ENCODE measurements at regions not wholly inside any gene's neighbourhood (a gene's known extent, or its start where the extent isn't known, plus 50 kb on each side); places are given as distances from the start of the nearest gene placed in this dataset.

DNA sequence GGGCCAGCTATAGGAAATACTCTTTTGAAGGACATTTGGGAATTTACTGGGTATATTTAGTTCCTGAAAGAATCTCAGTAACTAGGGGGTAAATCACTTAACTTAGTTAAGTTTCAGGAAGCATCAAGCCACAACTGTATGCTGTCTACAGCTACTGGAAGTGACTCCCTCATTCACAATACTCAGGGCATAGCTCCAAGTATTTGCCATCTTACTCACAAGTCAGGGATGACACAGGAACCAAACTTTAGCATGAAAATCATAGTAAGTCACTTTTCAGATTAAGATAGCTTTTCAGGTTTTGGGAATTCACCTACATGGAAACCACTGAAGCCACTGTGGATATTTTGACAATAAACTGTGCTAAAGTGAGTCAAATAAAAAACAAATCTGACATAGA lies 242.4 kb upstream of the ATP10B start:
- Histone ChIP-seq H3K36me3 (ENCODE audit: control insufficient read depth in 1 of 2, insufficient read depth in 2 of 2, low read length in 2 of 2) (no peaks in the 10 kb centered on the region), H4K20me1 (ENCODE audit: insufficient read depth) (no peaks in the 10 kb centered on the region), H3K9me2 (ENCODE audit: insufficient read depth) (no peaks in the 10 kb centered on the region), H3K4me2 (ENCODE audit: low read length) (no peak overlapping the region), H2AFZ (ENCODE audit: low read depth, low read length, poor library complexity, severe bottlenecking) (no peak overlapping the region), H3K9me3 (ENCODE audit: control insufficient read depth in 1 of 2, insufficient read depth in 1 of 2, low read depth in 1 of 2, low read length in 2 of 2) (no peaks in the 10 kb centered on the region; a peak in 2 of 4 replicates), H3K27ac (ENCODE audit: low read depth, low read length) (no peak overlapping the region), H3K9ac (ENCODE audit: low read length) (no peak overlapping the region), H3K4me3 (replicated peaks in 1 of 2; ENCODE audit: low read depth in 1 of 2, low read length in 2 of 2) (no peak overlapping the region), H3K27me3 (ENCODE audit: insufficient read depth, low read length) (no peaks in the 10 kb centered on the region), H3K79me2 (ENCODE audit: insufficient read depth, low read length) (no peaks in the 10 kb centered on the region), H3K4me1 (ENCODE audit: control insufficient read depth in 1 of 2, insufficient read depth in 2 of 2, low read length in 2 of 2) (no peaks in the 10 kb centered on the region)
- CTCF ChIA-PET = no interaction called here
- intact Hi-C loops (cut with micrococcal nuclease) = no loop called here
- TF ChIP-seq POLR2AphosphoS5 (IDR thresholded peaks at IDR 0.05; ENCODE audit: low read depth, low read length) (no peak), ELF1 (IDR thresholded peaks at IDR 0.05; ENCODE audit: borderline replicate concordance, low read depth) (no peak), FOSL1 (IDR thresholded peaks at IDR 0.05; ENCODE audit: low read depth) (no peak), TCF7L2 (IDR thresholded peaks at IDR 0.05; ENCODE audit: borderline replicate concordance, extremely low read depth, insufficient read depth, insufficient read length) (no peak), ZFX (IDR thresholded peaks at IDR 0.05) (no peak), CTCF (IDR thresholded peaks at IDR 0.05 in 2 of 3, conservative IDR thresholded peaks at IDR 0.05 in 1 of 3; ENCODE audit: borderline replicate concordance in 1 of 3, insufficient read depth in 1 of 3, low read depth in 2 of 3, low read length in 2 of 3) (no peak)
- BruUV-seq (replicated peaks) = no TSS peak
- RAD21 ChIA-PET (ENCODE audit: low non-redundant PET in 1 of 2, low total read pairs in 2 of 2, uncharacterized antibody in 2 of 2, unreplicated experiment in 2 of 2) = no interaction called here
- POLR2A ChIA-PET = no interaction called here
- no peak for ATAC-seq
- no peak for DNase-seq (ENCODE audit: low read depth, low spot score)

GRCh38 chr5:161093100-161093499 lies 241.1 kb upstream of the ATP10B start:
- BruUV-seq (replicated peaks) = no TSS peak
- no peak for DNase-seq (ENCODE audit: low read depth, low spot score)
- intact Hi-C loops (cut with micrococcal nuclease) = no loop called here
- ChIA-PET POLR2A (no interaction called here), CTCF (no interaction called here), RAD21 (ENCODE audit: low non-redundant PET in 1 of 2, low total read pairs in 2 of 2, uncharacterized antibody in 2 of 2, unreplicated experiment in 2 of 2) (no interaction called here)
- Histone ChIP-seq H3K9me2 (ENCODE audit: insufficient read depth) (no peaks in the 10 kb centered on the region), H3K36me3 (ENCODE audit: control insufficient read depth in 1 of 2, insufficient read depth in 2 of 2, low read length in 2 of 2) (no peaks in the 10 kb centered on the region), H3K9ac (ENCODE audit: low read length) (no peak overlapping the region), H3K9me3 (ENCODE audit: control insufficient read depth in 1 of 2, insufficient read depth in 1 of 2, low read depth in 1 of 2, low read length in 2 of 2) (no peaks in the 10 kb centered on the region; a peak in 2 of 4 replicates), H3K27ac (ENCODE audit: low read depth, low read length) (no peak overlapping the region), H3K4me3 (replicated peaks in 1 of 2; ENCODE audit: low read depth in 1 of 2, low read length in 2 of 2) (no peak overlapping the region), H3K4me2 (ENCODE audit: low read length) (no peak overlapping the region), H3K79me2 (ENCODE audit: insufficient read depth, low read length) (no peaks in the 10 kb centered on the region), H2AFZ (ENCODE audit: low read depth, low read length, poor library complexity, severe bottlenecking) (no peak overlapping the region), H3K27me3 (ENCODE audit: insufficient read depth, low read length) (no peaks in the 10 kb centered on the region), H3K4me1 (ENCODE audit: control insufficient read depth in 1 of 2, insufficient read depth in 2 of 2, low read length in 2 of 2) (no peaks in the 10 kb centered on the region), H4K20me1 (ENCODE audit: insufficient read depth) (no peaks in the 10 kb centered on the region)
- no peak for ATAC-seq
- TF ChIP-seq ZFX (IDR thresholded peaks at IDR 0.05) (no peak), POLR2AphosphoS5 (IDR thresholded peaks at IDR 0.05; ENCODE audit: low read depth, low read length) (no peak), CEBPB (IDR thresholded peaks at IDR 0.05; ENCODE audit: low read depth) (no peak), EZH2 (IDR thresholded peaks at IDR 0.05) (no peak), ZNF274 (IDR thresholded peaks at IDR 0.05; ENCODE audit: low read depth, low read length) (no peak), RAD21 (IDR thresholded peaks at IDR 0.05; ENCODE audit: low read depth) (no peak), YY1 (IDR thresholded peaks at IDR 0.05; ENCODE audit: extremely low read depth, insufficient replicate concordance, low read depth, low read length) (no peak), SRF (IDR thresholded peaks at IDR 0.05; ENCODE audit: low read depth) (no peak), ATF3 (IDR thresholded peaks at IDR 0.05) (no peak)

All from HCT116 (cell line).